Spinal cord (tissue), 9 donors: ENCODE measurements at regions not wholly inside any gene's neighbourhood (a gene's known extent, or its start where the extent isn't known, plus 50 kb on each side); places are given as distances from the start of the nearest gene placed in this dataset.

ENCODE experiments used
- DNase-seq, 6 donors: peaks; one replicate each; pipeline versions ENCODE4 v3.0.0 to v3.0.0-alpha.2; 2013 to 2015; ENCODE audit warnings: low spot score in 6 of 6, low read depth in 4 of 6
- H3K27ac ChIP-seq: one replicate; pipeline ENCODE4 v1.5.1; 2013; ENCODE audit warnings: low read depth, low read length, control low read depth
- H3K27me3 ChIP-seq: one replicate; pipeline ENCODE4 v1.6.1; 2013; ENCODE audit warnings: low read length; ENCODE audit not compliant: control insufficient read depth, insufficient read depth
- H3K36me3 ChIP-seq: one replicate; pipeline ENCODE4 v1.6.1; 2013; ENCODE audit warnings: low read length; ENCODE audit not compliant: control insufficient read depth, insufficient read depth
- H3K4me1 ChIP-seq: one replicate; pipeline ENCODE4 v1.6.1; 2013; ENCODE audit warnings: low read length; ENCODE audit not compliant: control insufficient read depth, insufficient read depth
- H3K4me3 ChIP-seq: one replicate; pipeline ENCODE4 v1.5.1; 2013; ENCODE audit warnings: low read depth, low read length, control low read depth
- H3K9me3 ChIP-seq: one replicate; pipeline ENCODE4 v1.6.1; 2013; ENCODE audit warnings: low read length; ENCODE audit not compliant: control insufficient read depth, insufficient read depth
- WGBS: methylation state at CpG from one replicate; pipeline ENCODE4 v1.1.5; 2013; ENCODE audit warnings: missing lambda C conversion rate; ENCODE audit not compliant: insufficient coverage; 5-methylcytosine and 5-hydroxymethylcytosine counted together
- donor health status: healthy.

GRCh38 chr4:45985038-45985437 is 138.8 kb downstream of the GABRG1 start:
- H3K27me3 ChIP-seq: no peaks in the 10 kb centered on the region
- H3K36me3 ChIP-seq: no peaks in the 10 kb centered on the region
- H3K27ac ChIP-seq: no peak overlapping the region
- no peak overlapping the region for H3K4me3 ChIP-seq
- H3K9me3 ChIP-seq: no peaks in the 10 kb centered on the region
- no peaks in the 10 kb centered on the region for H3K4me1 ChIP-seq
- DNase-seq: no peak

- DNase-seq: no peak
- H3K27ac ChIP-seq: no peak overlapping the region
- no peaks in the 10 kb centered on the region for H3K36me3 ChIP-seq
- no peak overlapping the region for H3K4me3 ChIP-seq
- WGBS: 80% methylated on average over 1 of the region's 3 CpGs
- H3K9me3 ChIP-seq: peaks cover 5% of the 10 kb centered on the region
- H3K4me1 ChIP-seq: no peaks in the 10 kb centered on the region
- no peaks in the 10 kb centered on the region for H3K27me3 ChIP-seq
Observed at GRCh38 chr4:45971108-45971507, 152.7 kb downstream of the GABRG1 start.

GRCh38 chr4:45957353-45957752 is 166.5 kb downstream of the GABRG1 start:
- Histone ChIP-seq H3K27ac (no peak overlapping the region), H3K27me3 (no peaks in the 10 kb centered on the region), H3K4me3 (no peak overlapping the region), H3K4me1 (no peaks in the 10 kb centered on the region), H3K9me3 (no peaks in the 10 kb centered on the region), H3K36me3 (no peaks in the 10 kb centered on the region)
- DNase-seq: no peak

GRCh38 chr4:45954276-45954675 is 169.6 kb downstream of the GABRG1 start:
- DNase-seq: no peak
- Histone ChIP-seq H3K27ac (no peak overlapping the region), H3K4me3 (no peak overlapping the region), H3K36me3 (no peaks in the 10 kb centered on the region), H3K27me3 (no peaks in the 10 kb centered on the region), H3K4me1 (no peaks in the 10 kb centered on the region), H3K9me3 (no peaks in the 10 kb centered on the region)
- 88% methylated on average over 2 of the region's 3 CpGs for WGBS

- WGBS: no CpG with 5 or more reads among the region's 1 CpG
- Histone ChIP-seq H3K27ac (no peak overlapping the region), H3K27me3 (no peaks in the 10 kb centered on the region), H3K4me1 (no peaks in the 10 kb centered on the region), H3K36me3 (no peaks in the 10 kb centered on the region), H3K9me3 (no peaks in the 10 kb centered on the region), H3K4me3 (no peak overlapping the region)
- DNase-seq: no peak
Observed at GRCh38 chr4:45951153-45951552, 172.7 kb downstream of the GABRG1 start.

GRCh38 chr4:45946699-45947098 is 177.2 kb downstream of the GABRG1 start:
- no peaks in the 10 kb centered on the region for H3K9me3 ChIP-seq
- H3K4me3 ChIP-seq: no peak overlapping the region
- WGBS: 100% methylated on average over 1 of the region's 1 CpG
- no peaks in the 10 kb centered on the region for H3K36me3 ChIP-seq
- H3K27ac ChIP-seq: no peak overlapping the region
- no peaks in the 10 kb centered on the region for H3K27me3 ChIP-seq
- H3K4me1 ChIP-seq: no peaks in the 10 kb centered on the region
- no peak for DNase-seq

GRCh38 chr4:45944000-45944399 is 179.9 kb downstream of the GABRG1 start:
- Histone ChIP-seq H3K27me3 (no peaks in the 10 kb centered on the region), H3K36me3 (no peaks in the 10 kb centered on the region), H3K27ac (no peak overlapping the region), H3K4me1 (no peaks in the 10 kb centered on the region), H3K9me3 (no peaks in the 10 kb centered on the region), H3K4me3 (no peak overlapping the region)
- DNase-seq: peak in 2 of 6 donors; percentile 10 to 49
- WGBS: no CpG with 5 or more reads among the region's 1 CpG

GRCh38 chr4:45939056-45939455 is 184.8 kb downstream of the GABRG1 start:
- Histone ChIP-seq H3K27me3 (no peaks in the 10 kb centered on the region), H3K4me3 (no peak overlapping the region), H3K9me3 (no peaks in the 10 kb centered on the region), H3K36me3 (no peaks in the 10 kb centered on the region), H3K27ac (no peak overlapping the region), H3K4me1 (no peaks in the 10 kb centered on the region)
- peak in 1 of 6 donors; percentile 32 for DNase-seq

GRCh38 chr4:45931154-45931553 is 192.7 kb downstream of the GABRG1 start:
- H3K9me3 ChIP-seq: no peaks in the 10 kb centered on the region
- no CpG with 5 or more reads among the region's 1 CpG for WGBS
- H3K4me3 ChIP-seq: no peak overlapping the region
- no peak overlapping the region for H3K27ac ChIP-seq
- no peaks in the 10 kb centered on the region for H3K4me1 ChIP-seq
- no peaks in the 10 kb centered on the region for H3K36me3 ChIP-seq
- no peak for DNase-seq
- H3K27me3 ChIP-seq: no peaks in the 10 kb centered on the region

- Histone ChIP-seq H3K4me3 (no peak overlapping the region), H3K9me3 (no peaks in the 10 kb centered on the region), H3K4me1 (no peaks in the 10 kb centered on the region), H3K27me3 (no peaks in the 10 kb centered on the region), H3K36me3 (no peaks in the 10 kb centered on the region), H3K27ac (no peak overlapping the region)
- DNase-seq: peak in 1 of 6 donors; percentile 51
- whole genome bisulfite sequencing: 75% methylated on average over 1 of the region's 1 CpG
Observed at GRCh38 chr4:45927641-45928040, 196.2 kb downstream of the GABRG1 start.

GRCh38 chr4:45925809-45926208 is 198.0 kb downstream of the GABRG1 start:
- H3K27me3 ChIP-seq: no peaks in the 10 kb centered on the region
- 88% methylated on average over 1 of the region's 1 CpG for WGBS
- H3K27ac ChIP-seq: no peak overlapping the region
- H3K9me3 ChIP-seq: no peaks in the 10 kb centered on the region
- H3K4me3 ChIP-seq: no peak overlapping the region
- H3K36me3 ChIP-seq: no peaks in the 10 kb centered on the region
- DNase-seq: no peak
- H3K4me1 ChIP-seq: no peaks in the 10 kb centered on the region
